GM12872 (cell line): ENCODE measurements at regions not wholly inside any gene's neighbourhood (a gene's known extent, or its start where the extent isn't known, plus 50 kb on each side); places are given as distances from the start of the nearest gene placed in this dataset.

Source experiments
- TF ChIP-seq, protein P1 (sequence below): IDR thresholded peaks from 3 replicates; pipeline ENCODE4 v1.5.1; 2011; ENCODE audit warnings: low read depth, mild to moderate bottlenecking, low read length, moderate library complexity; ENCODE audit not compliant: insufficient read depth

DNA sequence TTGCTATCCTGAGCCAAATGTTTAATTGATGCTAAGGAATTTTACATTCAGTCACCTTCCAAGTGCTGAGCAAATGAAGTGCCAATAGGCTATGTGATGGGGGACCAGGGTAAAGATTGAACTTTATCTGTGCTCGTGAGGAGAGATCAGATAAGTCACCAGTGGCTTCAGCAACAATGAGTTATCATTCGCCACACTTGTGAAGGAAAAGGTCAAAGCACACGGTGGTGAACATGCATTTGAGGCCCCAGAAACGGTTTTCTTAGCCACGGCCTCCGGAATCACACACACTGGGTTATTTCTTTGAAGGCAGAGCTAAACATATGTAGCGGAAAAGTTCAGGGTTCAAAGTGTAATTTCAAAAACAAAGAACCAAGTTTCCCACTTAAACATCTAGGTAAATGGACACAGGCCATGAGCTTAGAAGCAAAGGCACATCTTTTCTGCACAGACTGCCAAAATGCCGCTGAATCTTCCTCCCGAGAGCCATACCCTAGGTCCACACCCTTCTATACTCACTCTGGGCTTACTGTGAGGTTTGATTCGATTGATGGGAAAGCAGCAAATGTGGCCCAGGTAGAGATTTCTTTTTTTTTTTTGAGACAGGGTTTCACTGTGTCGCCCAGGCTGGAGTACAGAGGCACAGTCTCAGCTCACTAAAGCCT, 268.5 kb downstream of the SHQ1 start:
- TF ChIP-seq, protein P1, sequence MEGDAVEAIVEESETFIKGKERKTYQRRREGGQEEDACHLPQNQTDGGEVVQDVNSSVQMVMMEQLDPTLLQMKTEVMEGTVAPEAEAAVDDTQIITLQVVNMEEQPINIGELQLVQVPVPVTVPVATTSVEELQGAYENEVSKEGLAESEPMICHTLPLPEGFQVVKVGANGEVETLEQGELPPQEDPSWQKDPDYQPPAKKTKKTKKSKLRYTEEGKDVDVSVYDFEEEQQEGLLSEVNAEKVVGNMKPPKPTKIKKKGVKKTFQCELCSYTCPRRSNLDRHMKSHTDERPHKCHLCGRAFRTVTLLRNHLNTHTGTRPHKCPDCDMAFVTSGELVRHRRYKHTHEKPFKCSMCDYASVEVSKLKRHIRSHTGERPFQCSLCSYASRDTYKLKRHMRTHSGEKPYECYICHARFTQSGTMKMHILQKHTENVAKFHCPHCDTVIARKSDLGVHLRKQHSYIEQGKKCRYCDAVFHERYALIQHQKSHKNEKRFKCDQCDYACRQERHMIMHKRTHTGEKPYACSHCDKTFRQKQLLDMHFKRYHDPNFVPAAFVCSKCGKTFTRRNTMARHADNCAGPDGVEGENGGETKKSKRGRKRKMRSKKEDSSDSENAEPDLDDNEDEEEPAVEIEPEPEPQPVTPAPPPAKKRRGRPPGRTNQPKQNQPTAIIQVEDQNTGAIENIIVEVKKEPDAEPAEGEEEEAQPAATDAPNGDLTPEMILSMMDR = no peak

DNA sequence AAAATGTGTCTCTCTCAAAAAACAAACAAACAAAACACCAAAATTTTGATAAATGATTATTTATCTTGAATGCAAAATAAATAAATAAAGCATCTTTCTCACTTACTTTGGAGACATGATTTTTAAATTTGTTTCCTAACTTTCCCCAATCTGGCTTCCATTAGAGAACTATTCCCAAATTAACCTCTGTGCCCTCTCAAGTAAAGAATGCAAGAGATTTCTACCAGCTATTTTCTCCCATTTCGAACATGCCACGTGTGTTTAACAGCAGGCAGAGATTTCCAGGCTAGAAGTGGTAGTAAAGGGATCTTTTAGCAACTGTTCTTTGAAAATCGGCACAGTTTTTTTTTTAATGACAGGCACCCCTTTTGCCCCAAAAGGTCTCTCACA, 269.1 kb downstream of the SHQ1 start:
- TF ChIP-seq, protein P1 = no peak

DNA sequence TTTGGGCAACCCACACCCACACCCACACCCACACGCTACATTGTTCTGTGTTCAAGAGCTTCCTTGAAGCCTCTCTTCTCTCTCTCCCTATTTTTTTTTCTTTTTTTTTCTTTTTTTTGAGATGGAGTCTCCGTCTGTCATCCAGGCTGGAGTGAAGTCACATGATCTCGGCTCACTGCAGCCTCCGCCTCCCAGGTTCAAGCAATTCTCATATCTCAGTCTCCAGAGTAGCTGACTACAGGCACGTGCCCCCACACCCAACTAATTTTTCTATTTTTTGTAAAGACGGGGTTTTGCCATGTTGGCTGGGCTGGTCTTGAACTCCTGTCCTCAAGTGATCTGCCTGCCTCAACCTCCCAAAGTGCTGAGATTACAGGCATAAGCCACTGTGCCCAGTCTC, 271.1 kb downstream of the SHQ1 start:
- TF ChIP-seq, protein P1 = no peak

DNA sequence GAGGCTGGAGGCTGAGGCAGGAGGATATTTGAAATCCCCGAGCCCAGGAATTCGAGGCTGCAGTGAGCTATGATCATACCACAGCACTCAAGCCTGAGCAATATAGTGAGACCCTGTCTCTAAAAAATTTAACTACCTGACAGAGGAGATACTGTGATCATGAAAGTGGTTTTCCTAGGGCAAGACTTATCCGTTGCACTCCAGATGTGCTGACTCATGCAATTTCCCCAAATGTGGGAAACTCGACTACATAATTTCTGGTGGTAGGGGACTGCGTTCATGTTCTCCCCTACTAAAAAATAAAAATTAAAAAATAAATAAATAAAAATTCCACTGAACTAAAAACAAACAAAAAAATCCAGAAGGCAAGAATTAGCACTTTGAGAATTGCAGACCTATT, 271.7 kb downstream of the SHQ1 start:
- TF ChIP-seq, protein P1 = no peak

DNA sequence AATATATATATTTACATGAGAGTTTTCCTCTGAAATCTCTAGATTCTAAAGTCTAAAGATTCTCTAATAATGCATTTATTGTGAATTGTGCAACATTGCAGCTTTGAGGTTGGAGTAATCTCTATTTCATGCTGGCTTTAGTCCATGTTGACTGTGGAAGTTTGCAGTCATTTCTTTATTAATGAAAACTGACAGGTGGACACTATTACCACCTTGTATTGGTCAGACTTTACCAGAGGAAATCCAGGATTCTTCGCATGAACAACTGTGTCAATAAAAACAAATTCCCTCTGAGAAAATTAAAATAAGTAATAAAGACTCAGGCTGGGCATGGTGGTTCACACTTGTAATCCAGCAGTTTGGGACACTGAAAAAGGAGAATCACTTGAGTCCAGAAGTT, 274.1 kb downstream of the SHQ1 start:
- TF ChIP-seq, protein P1 = no peak

DNA sequence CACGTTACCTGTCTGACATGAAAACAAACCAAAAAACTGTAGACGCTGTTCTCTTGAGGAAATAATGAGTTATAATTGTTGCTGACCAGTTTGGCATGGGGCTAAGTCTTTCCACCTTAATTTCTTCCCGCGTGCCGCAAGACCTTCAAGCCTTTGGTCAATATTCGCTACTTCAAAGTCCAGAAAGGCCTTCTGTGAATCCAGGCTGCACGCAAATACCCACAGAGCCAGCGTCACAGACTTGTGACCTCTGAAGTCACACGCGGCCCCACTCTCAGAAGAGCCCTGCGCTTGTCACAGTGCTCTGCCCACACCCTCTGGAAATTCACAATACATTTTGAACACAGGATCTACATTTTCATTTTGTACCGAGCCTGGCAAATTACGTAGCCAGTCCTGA, 275.2 kb downstream of the SHQ1 start:
- TF ChIP-seq, protein P1 = no peak

DNA sequence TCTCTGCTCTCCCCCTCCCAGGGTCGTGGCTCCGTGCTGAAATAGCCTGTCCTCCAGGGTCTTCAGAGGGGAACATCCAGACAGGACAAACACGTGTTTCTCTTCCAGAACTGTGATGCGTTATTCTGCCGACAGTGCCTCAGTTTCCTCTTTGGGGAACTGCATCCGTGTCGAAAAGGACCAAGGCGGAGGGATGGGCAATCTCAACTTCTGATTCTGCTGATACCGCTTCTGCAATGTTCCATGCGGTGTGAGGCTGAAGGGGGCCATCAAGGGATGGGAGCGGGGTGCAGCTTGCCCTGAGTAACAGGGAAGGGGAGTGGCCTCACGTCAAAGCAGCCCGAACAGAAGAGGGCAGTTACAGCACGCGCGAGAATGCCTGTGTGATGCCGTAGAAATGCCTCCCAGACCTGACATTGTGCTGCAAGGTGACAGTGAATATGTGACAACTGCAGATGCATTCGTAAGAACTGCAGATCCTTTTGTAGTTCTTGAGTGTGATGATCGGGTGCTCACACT, 275.7 kb downstream of the SHQ1 start:
- TF ChIP-seq, protein P1 = no peak
